Transverse colon (tissue), 4 donors: ENCODE measurements at regions not wholly inside any gene's neighbourhood (a gene's known extent, or its start where the extent isn't known, plus 50 kb on each side); places are given as distances from the start of the nearest gene placed in this dataset.

Experiments used
- DNase-seq: peaks from one replicate; pipeline ENCODE4 v3.0.0-alpha.2; 2019
- H3K27ac ChIP-seq, 4 donors: fragments of 200-600 bp; sonication (generic); 2 replicates each; pipeline ENCODE4 v1.5.1; 2016 to 2018; ENCODE audit warnings: inconsistent platforms in 4 of 4
- H3K27me3 ChIP-seq: fragments of 200-600 bp; sonication (generic); 2 replicates; pipeline ENCODE4 v1.5.1; 2017; ENCODE audit warnings: inconsistent platforms
- H3K36me3 ChIP-seq, 4 donors: fragments of 200-600 bp; sonication (generic); 2 replicates each; pipeline ENCODE4 v1.5.1; 2017 to 2019; ENCODE audit warnings: inconsistent platforms in 4 of 4
- H3K4me1 ChIP-seq, 4 donors: fragments of 200-600 bp; sonication (generic); 2 replicates each; pipeline ENCODE4 v1.5.1; 2017 to 2020; ENCODE audit warnings: inconsistent platforms in 4 of 4
- H3K4me3 ChIP-seq, 4 donors: fragments of 200-600 bp; sonication (generic); 1 replicate in 1 of 4; 2 replicates in 3 of 4; pipeline versions ENCODE4 v1.5.1 to v1.6.1; 2017 to 2019; ENCODE audit warnings: inconsistent platforms in 4 of 4
- H3K9me3 ChIP-seq, 2 donors: fragments of 200-600 bp; sonication (generic); 2 replicates each; pipeline ENCODE4 v1.5.1; 2017 to 2019; ENCODE audit warnings: inconsistent platforms in 2 of 2
- EP300 ChIP-seq: sonication (generic); formaldehyde crosslinking; IDR thresholded peaks from one replicate; pipeline ENCODE4 v1.6.1; 2017; ENCODE audit warnings: antibody characterized with exemption, low read depth
- POLR2A ChIP-seq: fragments of 450-650 bp; IDR thresholded peaks from one replicate; pipeline ENCODE4 v1.6.1; 2016; ENCODE audit warnings: antibody characterized with exemption, mild to moderate bottlenecking, moderate library complexity
- POLR2AphosphoS5 ChIP-seq, 3 donors: sonication (generic); formaldehyde crosslinking; IDR thresholded peaks; one replicate each; pipeline ENCODE4 v1.6.1; 2016; ENCODE audit warnings: antibody characterized with exemption in 3 of 3
- WGBS, 2 donors: methylation state at CpG; one replicate each; pipeline ENCODE4 v1.1.5; 2018; ENCODE audit warnings: low coverage in 1 of 2; 5-methylcytosine and 5-hydroxymethylcytosine counted together
- in situ Hi-C, 4 donors: fragments of 200-750 bp; cut with MboI; loops; one replicate each; pipeline versions ENCODE4 v1.15.0 to v1.15.1; 2017; ENCODE audit warnings: low sequenced_read_pairs in 3 of 4, low pct_ligation_motif_present in 1 of 4, low pct_unique_long_range_greater_than_20kb in 1 of 4
- intact Hi-C: fragments of 100-400 bp; cut with DNase I; formaldehyde crosslinking; loops from one replicate; pipeline ENCODE4 v1.15.1; 2023; ENCODE audit warnings: low total_unique reads
- TF ChIP-seq, protein P1 (sequence below), 5 experiments: fragments of 200-600 bp in 3 of 5; fragments of 450-650 bp in 2 of 5; sonication (generic) in 3 of 5; IDR thresholded peaks; 1 replicate in 2 of 5; 2 replicates in 3 of 5; pipeline ENCODE4 v1.5.1; 2016 to 2017; ENCODE audit warnings: antibody characterized with exemption in 5 of 5, inconsistent platforms in 3 of 5, mild to moderate bottlenecking in 2 of 5, moderate library complexity in 1 of 5

DNA sequence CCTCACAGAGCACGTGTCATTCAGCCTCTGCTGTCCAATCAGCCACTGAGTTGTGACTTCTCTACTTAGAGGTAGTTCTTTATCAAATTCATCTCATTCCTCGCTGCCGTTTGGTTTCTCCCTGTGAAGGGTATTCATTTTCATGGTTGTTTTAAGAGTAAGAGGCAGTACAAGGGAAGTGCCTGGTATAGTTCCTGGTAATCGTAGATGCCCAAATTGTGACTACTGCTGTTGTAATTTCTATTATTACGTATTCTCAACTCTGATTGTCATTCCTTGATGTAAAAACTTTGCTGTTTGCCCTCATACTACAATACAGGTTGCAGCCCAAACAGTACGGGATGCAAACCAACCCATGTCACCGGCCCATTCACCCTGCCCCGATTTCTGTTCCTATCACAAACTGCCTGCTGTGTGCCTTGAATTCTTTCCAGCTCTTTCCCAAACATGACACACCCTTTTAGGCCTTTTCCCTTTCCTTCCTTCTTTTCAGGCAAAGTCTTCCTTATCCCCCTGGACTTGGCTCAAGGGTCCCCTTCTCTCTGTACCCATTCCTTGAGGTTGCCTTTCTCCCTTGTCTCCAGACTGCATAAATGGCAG, 93.0 kb downstream of the SLC25A47 start:
- WGBS, 2 donors: 69 to 74% methylated on average over 8 of the region's 8 CpGs
- Histone ChIP-seq H3K27ac (peak overlapping the region; percentile 57 to 72 (median 62)), H3K36me3 (no peaks in the 10 kb centered on the region), H3K4me3 (no peak overlapping the region), H3K4me1 (peaks cover 9 to 37% (median 29%) of the 10 kb centered on the region in 4 donors), H3K9me3 (no peaks in the 10 kb centered on the region), H3K27me3 (no peaks in the 10 kb centered on the region)
- in situ Hi-C loops (no loop called here), intact Hi-C loops (no loop called here)
- no peak for TF ChIP-seq POLR2A
- no peak for TF ChIP-seq POLR2AphosphoS5 (IDR thresholded peaks at IDR 0.05)
- TF ChIP-seq EP300: no peak
- TF ChIP-seq, protein P1, sequence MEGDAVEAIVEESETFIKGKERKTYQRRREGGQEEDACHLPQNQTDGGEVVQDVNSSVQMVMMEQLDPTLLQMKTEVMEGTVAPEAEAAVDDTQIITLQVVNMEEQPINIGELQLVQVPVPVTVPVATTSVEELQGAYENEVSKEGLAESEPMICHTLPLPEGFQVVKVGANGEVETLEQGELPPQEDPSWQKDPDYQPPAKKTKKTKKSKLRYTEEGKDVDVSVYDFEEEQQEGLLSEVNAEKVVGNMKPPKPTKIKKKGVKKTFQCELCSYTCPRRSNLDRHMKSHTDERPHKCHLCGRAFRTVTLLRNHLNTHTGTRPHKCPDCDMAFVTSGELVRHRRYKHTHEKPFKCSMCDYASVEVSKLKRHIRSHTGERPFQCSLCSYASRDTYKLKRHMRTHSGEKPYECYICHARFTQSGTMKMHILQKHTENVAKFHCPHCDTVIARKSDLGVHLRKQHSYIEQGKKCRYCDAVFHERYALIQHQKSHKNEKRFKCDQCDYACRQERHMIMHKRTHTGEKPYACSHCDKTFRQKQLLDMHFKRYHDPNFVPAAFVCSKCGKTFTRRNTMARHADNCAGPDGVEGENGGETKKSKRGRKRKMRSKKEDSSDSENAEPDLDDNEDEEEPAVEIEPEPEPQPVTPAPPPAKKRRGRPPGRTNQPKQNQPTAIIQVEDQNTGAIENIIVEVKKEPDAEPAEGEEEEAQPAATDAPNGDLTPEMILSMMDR (IDR thresholded peaks at IDR 0.05): no peak
- DNase-seq: no peak

DNA sequence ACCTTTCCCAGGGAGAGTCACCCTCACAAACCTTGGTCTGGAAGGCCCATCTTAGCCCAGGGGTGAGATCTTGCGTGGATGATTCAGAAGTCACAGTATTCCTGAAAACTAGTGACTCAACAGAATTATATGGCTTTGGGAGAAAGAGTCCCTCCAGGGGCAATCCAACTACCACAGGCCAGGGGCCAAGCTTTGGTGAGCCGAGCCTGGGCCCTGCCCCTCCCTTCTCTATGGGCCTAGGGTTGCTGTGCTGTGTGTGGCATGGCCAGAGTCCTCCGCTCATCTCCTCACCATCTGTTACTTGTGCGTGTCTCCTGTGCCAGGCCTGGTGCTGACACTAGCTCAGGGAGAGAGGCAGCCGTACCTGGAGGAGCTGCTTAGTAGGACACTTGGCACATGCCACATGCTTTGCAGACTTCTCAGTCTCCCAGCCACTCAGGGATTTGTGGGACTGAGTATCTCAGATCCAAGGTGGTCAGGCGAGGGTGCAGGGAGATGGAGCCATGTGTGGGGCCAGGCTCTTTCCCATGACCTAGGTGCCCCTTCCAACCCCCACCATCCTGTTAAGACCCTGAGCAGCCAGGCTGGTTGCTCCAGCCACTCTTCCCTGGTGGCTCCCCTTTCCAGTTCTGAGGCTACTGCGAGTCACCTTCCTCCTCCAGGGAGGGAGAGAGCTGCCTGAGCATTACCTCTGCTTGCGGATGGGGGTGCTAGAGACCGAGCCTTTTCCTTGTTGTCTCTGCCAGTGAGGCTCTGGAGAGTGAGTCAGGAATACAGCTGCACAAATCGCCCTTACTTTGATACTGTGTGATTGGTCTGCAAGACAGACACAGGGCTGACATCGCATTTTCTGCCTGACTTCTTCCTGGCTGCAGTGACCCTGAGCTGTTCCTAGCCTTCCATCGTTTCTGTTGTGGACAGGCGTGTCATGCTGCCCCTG, 94.1 kb downstream of the SLC25A47 start:
- in situ Hi-C loops: no loop called here
- peak overlapping the region; percentile 57 to 72 (median 62) for H3K27ac ChIP-seq
- WGBS, 2 donors: 21 to 51% methylated on average over 4 to 13 of the region's 13 CpGs

DNA sequence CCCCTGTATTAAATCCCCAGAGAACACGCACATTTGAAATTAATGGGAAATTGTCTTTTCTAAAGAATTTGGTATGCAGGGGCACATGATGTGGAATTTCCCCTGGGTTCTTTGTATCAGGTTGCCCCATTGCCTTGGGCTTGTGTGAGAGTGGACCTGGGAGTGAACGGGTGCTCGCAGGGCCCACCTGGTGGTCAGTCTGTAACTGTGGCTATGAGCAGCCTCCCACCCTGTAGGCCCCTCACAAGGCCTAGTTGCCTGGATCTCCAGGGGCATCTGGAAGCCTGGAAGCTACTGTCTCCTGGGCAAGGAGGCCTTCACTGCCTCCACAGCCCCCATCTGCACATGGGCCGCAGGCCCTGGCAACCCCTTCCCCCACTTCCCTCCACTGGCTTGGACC, 96.7 kb downstream of the SLC25A47 start:
- DNase-seq: no peak
- 90% methylated on average over 4 of the region's 4 CpGs; no CpG with 5 or more reads in 1 of the 2 donors for WGBS, 2 donors
- Histone ChIP-seq H3K27me3 (no peaks in the 10 kb centered on the region), H3K4me3 (no peak overlapping the region), H3K9me3 (no peaks in the 10 kb centered on the region), H3K36me3 (no peaks in the 10 kb centered on the region), H3K4me1 (peaks cover 12 to 61% (median 42%) of the 10 kb centered on the region in 4 donors), H3K27ac (peak overlapping the region; percentile 59 to 78 (median 72))
- in situ Hi-C loops (no loop called here), intact Hi-C loops (no loop called here)
- TF ChIP-seq, protein P1 (IDR thresholded peaks at IDR 0.05): no peak
- TF ChIP-seq POLR2AphosphoS5 (IDR thresholded peaks at IDR 0.05) (no peak), EP300 (no peak), POLR2A (no peak)

More for the DNA sequence above, 94.1 kb downstream of the SLC25A47 start:
- Histone ChIP-seq H3K4me1 (peaks cover 9 to 48% (median 34%) of the 10 kb centered on the region in 4 donors), H3K4me3 (no peak overlapping the region), H3K9me3 (no peaks in the 10 kb centered on the region), H3K27me3 (no peaks in the 10 kb centered on the region), H3K36me3 (no peaks in the 10 kb centered on the region)
- intact Hi-C loops: no loop called here
- TF ChIP-seq, protein P1 (IDR thresholded peaks at IDR 0.05): peak; percentile 44 to 94 (median 70)
- TF ChIP-seq POLR2A: peak; percentile 6
- peak in 1 of 3 donors; percentile 30 for TF ChIP-seq POLR2AphosphoS5 (IDR thresholded peaks at IDR 0.05)
- no peak for TF ChIP-seq EP300
- peak; percentile 84 for DNase-seq

DNA sequence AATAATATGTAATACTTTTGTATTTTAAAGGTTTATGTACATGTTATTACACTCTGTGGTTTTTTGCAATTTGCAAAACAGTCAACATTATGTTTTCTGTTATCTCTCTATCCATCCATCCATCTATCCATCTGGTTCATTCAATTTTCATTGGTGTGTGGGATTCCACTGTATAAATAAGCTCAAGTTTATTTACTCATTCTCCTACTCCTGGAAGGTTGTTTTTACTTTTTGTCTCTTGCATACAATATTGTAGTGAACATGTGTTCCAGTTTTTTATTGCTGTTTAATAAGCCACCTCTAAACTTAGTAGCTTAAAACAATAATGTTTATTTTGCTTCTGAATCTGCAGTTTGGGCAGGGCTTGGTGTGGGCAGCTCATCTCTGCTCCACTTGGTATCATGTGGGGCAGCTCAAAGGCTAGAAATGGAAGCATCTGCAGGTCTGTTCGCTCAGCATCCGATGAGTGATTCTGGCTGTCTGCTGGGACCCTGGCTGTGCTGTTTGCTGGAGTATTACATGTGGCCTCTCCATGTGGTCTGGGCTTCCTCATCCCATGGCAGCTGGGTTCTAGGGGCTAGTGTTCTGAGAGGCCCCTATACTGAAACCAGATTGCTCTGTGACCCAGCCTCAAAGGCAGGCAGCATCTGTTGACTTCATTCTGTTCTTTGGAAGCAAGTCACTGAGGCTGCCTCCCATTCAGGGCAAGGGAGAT, 98.8 kb downstream of the SLC25A47 start:
- Histone ChIP-seq H3K4me1 (peaks cover 12 to 54% (median 32%) of the 10 kb centered on the region in 4 donors), H3K27me3 (no peaks in the 10 kb centered on the region), H3K36me3 (no peaks in the 10 kb centered on the region), H3K9me3 (no peaks in the 10 kb centered on the region), H3K4me3 (no peak overlapping the region), H3K27ac (peak overlapping the region in 2 of 4 donors; percentile 6 to 58)
- TF ChIP-seq POLR2A (no peak), POLR2AphosphoS5 (IDR thresholded peaks at IDR 0.05) (no peak), EP300 (no peak)
- TF ChIP-seq, protein P1 (IDR thresholded peaks at IDR 0.05): no peak
- DNase-seq: no peak
- 66% methylated on average over 2 of the region's 2 CpGs; no CpG with 5 or more reads in 1 of the 2 donors for WGBS, 2 donors
- intact Hi-C loops (no loop called here), in situ Hi-C loops (no loop called here)
